ENCODE measurements at regions not wholly inside any gene's neighbourhood (a gene's known extent, or its start where the extent isn't known, plus 50 kb on each side); places are given as distances from the start of the nearest gene placed in this dataset.

DNA sequence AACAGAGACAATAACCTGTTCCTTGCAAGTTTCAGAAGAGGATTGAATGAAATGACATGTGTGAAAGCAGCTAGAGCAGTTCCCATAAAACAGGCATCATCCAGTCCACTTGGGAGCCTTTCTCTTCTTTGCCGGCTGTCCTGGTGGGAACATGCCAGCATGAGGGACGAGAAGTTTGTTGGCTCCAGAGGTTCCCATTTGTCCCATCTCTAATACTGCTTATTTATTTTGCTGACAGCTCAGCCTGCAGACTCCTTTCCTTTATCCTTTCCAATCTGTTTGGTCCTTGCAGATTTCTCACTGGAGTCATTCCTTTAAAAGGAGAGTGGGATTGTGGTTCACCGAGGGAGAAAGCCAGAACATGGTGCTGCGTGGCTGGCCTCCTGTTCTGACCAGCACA is 321.5 kb upstream of the CLINT1 start:
- POLR2A ChIA-PET = no interaction called here

More for the DNA sequence above, 321.5 kb upstream of the CLINT1 start:
- no peak overlapping the region for H3K4me3 Mint-ChIP-seq
- H3K27me3 Mint-ChIP-seq (ENCODE audit: low read depth) = no peaks in the 10 kb centered on the region
- ATAC-seq (no peak), DNase-seq (ENCODE audit: low spot score) (no peak)
- no peaks in the 10 kb centered on the region for H3K36me3 Mint-ChIP-seq
- peaks cover 6% of the 10 kb centered on the region for H3K4me1 Mint-ChIP-seq
- no peak overlapping the region for H3K27ac Mint-ChIP-seq
- CTCF ChIA-PET = interaction anchor here (0.6 kb wide), 1 partner anchor 274 kb away, joined by 3 read pairs; no protein-coding TSS in a partner anchor
- TF ChIP-seq PREB (CRISPR knock-in tag; IDR thresholded peaks at IDR 0.05; ENCODE audit: borderline replicate concordance) (no peak), NFE2L1 (CRISPR knock-in tag; IDR thresholded peaks at IDR 0.05) (no peak), ZNF532 (CRISPR knock-in tag; IDR thresholded peaks at IDR 0.05; ENCODE audit: borderline replicate concordance) (no peak), GABPB1 (CRISPR knock-in tag; IDR thresholded peaks at IDR 0.05) (no peak), FOXK1 (CRISPR knock-in tag; IDR thresholded peaks at IDR 0.05) (no peak), SP1 (CRISPR knock-in tag; conservative IDR thresholded peaks at IDR 0.05) (no peak), ARID4B (CRISPR knock-in tag; IDR thresholded peaks at IDR 0.05; ENCODE audit: borderline replicate concordance) (no peak), ZNF423 (CRISPR knock-in tag; IDR thresholded peaks at IDR 0.05) (no peak), ZNF416 (CRISPR knock-in tag; IDR thresholded peaks at IDR 0.05) (no peak), ZNF263 (CRISPR knock-in tag; IDR thresholded peaks at IDR 0.05; ENCODE audit: low read depth) (no peak), NR2C2 (CRISPR knock-in tag; IDR thresholded peaks at IDR 0.05) (no peak), SMAD4 (CRISPR knock-in tag; IDR thresholded peaks at IDR 0.05) (no peak), ZNF121 (CRISPR knock-in tag; IDR thresholded peaks at IDR 0.05) (no peak)
- TF ChIP-seq, protein P1, sequence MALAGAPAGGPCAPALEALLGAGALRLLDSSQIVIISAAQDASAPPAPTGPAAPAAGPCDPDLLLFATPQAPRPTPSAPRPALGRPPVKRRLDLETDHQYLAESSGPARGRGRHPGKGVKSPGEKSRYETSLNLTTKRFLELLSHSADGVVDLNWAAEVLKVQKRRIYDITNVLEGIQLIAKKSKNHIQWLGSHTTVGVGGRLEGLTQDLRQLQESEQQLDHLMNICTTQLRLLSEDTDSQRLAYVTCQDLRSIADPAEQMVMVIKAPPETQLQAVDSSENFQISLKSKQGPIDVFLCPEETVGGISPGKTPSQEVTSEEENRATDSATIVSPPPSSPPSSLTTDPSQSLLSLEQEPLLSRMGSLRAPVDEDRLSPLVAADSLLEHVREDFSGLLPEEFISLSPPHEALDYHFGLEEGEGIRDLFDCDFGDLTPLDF (CRISPR knock-in tag; IDR thresholded peaks at IDR 0.05) = no peak
- TF ChIP-seq, protein P2, sequence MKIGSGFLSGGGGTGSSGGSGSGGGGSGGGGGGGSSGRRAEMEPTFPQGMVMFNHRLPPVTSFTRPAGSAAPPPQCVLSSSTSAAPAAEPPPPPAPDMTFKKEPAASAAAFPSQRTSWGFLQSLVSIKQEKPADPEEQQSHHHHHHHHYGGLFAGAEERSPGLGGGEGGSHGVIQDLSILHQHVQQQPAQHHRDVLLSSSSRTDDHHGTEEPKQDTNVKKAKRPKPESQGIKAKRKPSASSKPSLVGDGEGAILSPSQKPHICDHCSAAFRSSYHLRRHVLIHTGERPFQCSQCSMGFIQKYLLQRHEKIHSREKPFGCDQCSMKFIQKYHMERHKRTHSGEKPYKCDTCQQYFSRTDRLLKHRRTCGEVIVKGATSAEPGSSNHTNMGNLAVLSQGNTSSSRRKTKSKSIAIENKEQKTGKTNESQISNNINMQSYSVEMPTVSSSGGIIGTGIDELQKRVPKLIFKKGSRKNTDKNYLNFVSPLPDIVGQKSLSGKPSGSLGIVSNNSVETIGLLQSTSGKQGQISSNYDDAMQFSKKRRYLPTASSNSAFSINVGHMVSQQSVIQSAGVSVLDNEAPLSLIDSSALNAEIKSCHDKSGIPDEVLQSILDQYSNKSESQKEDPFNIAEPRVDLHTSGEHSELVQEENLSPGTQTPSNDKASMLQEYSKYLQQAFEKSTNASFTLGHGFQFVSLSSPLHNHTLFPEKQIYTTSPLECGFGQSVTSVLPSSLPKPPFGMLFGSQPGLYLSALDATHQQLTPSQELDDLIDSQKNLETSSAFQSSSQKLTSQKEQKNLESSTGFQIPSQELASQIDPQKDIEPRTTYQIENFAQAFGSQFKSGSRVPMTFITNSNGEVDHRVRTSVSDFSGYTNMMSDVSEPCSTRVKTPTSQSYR (CRISPR knock-in tag; IDR thresholded peaks at IDR 0.05) = no peak
- no peaks in the 10 kb centered on the region for H3K9me3 Mint-ChIP-seq

Measured in WTC11 (cell line).